OCI-LY1 (cell line): ENCODE measurements at regions not wholly inside any gene's neighbourhood (a gene's known extent, or its start where the extent isn't known, plus 50 kb on each side); places are given as distances from the start of the nearest gene placed in this dataset.

Experiments
- H2AFZ ChIP-seq: fragments of 200-600 bp; sonication (generic), shearing (Covaris generic); 2 replicates; pipeline ENCODE4 v1.6.0; 2014; ENCODE audit warnings: antibody characterized with exemption, mild to moderate bottlenecking, low read length
- H3F3A ChIP-seq: fragments of 200-600 bp; sonication (generic), shearing (Covaris generic); 2 replicates; pipeline ENCODE4 v1.6.0; 2014; ENCODE audit warnings: mild to moderate bottlenecking, antibody characterized with exemption, low read length, moderate library complexity; ENCODE audit not compliant: insufficient read depth
- H3K27ac ChIP-seq: fragments of 200-600 bp; sonication (generic); 2 replicates; pipeline ENCODE4 v1.5.1; 2014; ENCODE audit warnings: low read length, mixed run types, mild to moderate bottlenecking, low read depth; ENCODE audit not compliant: poor library complexity, severe bottlenecking
- H3K27me3 ChIP-seq: fragments of 200-600 bp; sonication (generic); 2 replicates; pipeline ENCODE4 v1.6.0; 2014; ENCODE audit warnings: antibody characterized with exemption, mild to moderate bottlenecking, low read length, moderate library complexity; ENCODE audit not compliant: insufficient read depth
- H3K36me3 ChIP-seq: fragments of 200-600 bp; sonication (generic); 2 replicates; pipeline ENCODE4 v1.6.1; 2014; ENCODE audit warnings: mild to moderate bottlenecking, antibody characterized with exemption, low read length, moderate library complexity, mixed read lengths; ENCODE audit not compliant: insufficient read depth
- H3K4me1 ChIP-seq: fragments of 200-600 bp; sonication (generic); 2 replicates; pipeline ENCODE4 v1.5.1; 2014; ENCODE audit warnings: mild to moderate bottlenecking, low read length, moderate library complexity; ENCODE audit not compliant: insufficient read depth, severe bottlenecking
- H3K4me2 ChIP-seq: fragments of 200-600 bp; sonication (generic), shearing (Covaris generic); 2 replicates; pipeline ENCODE4 v1.6.1; 2014; ENCODE audit warnings: low read length
- H3K4me3 ChIP-seq: fragments of 200-600 bp; sonication (generic); 2 replicates; pipeline ENCODE4 v1.5.1; 2014; ENCODE audit warnings: low read length, low read depth, mild to moderate bottlenecking, mixed read lengths; ENCODE audit not compliant: poor library complexity, severe bottlenecking
- H3K79me2 ChIP-seq: fragments of 200-600 bp; shearing (Covaris generic); 2 replicates; pipeline ENCODE4 v1.6.1; 2016; ENCODE audit warnings: mixed run types, low read length, mixed read lengths; ENCODE audit not compliant: insufficient read depth
- H3K9ac ChIP-seq: fragments of 200-600 bp; sonication (generic), shearing (Covaris generic); 2 replicates; pipeline ENCODE4 v1.6.1; 2014; ENCODE audit warnings: mild to moderate bottlenecking, low read length, mixed read lengths
- H3K9me2 ChIP-seq: fragments of 200-600 bp; sonication (generic), shearing (Covaris generic); 2 replicates; pipeline ENCODE4 v1.6.1; 2014; ENCODE audit warnings: low read depth, mild to moderate bottlenecking, low read length, mixed read lengths
- H3K9me3 ChIP-seq: fragments of 200-600 bp; shearing (Covaris generic); 2 replicates; pipeline ENCODE4 v1.6.1; 2014; ENCODE audit warnings: low read length, mixed read lengths
- H4K20me1 ChIP-seq: fragments of 200-600 bp; sonication (generic), shearing (Covaris generic); 2 replicates; pipeline ENCODE4 v1.6.0; 2016; ENCODE audit warnings: mild to moderate bottlenecking, low read length; ENCODE audit not compliant: insufficient read depth
- CTCF ChIP-seq: fragments of 200-600 bp; sonication (generic), shearing (Covaris generic); IDR thresholded peaks from 2 replicates; pipeline ENCODE4 v1.5.1; 2017; ENCODE audit warnings: mild to moderate bottlenecking, antibody characterized with exemption, low read length, moderate library complexity, mixed read lengths
- EZH2 ChIP-seq: fragments of 200-600 bp; sonication (generic), shearing (Covaris generic); IDR thresholded peaks from 2 replicates; pipeline ENCODE4 v1.8.0; 2017; ENCODE audit warnings: borderline replicate concordance, mixed run types, mild to moderate bottlenecking, antibody characterized with exemption, low read length, moderate library complexity, mixed read lengths

GRCh38 chr1:228894442-228894989, 159.2 kb downstream of the RHOU start:
- Histone ChIP-seq H3K27ac (no peak overlapping the region), H3K4me2 (no peak overlapping the region), H3K9ac (no peak overlapping the region), H3F3A (no peaks in the 10 kb centered on the region), H3K4me1 (no peaks in the 10 kb centered on the region), H3K9me3 (no peaks in the 10 kb centered on the region), H3K36me3 (no peaks in the 10 kb centered on the region), H3K9me2 (no peaks in the 10 kb centered on the region), H3K4me3 (no peak overlapping the region), H2AFZ (no peak overlapping the region), H4K20me1 (no peaks in the 10 kb centered on the region), H3K79me2 (no peaks in the 10 kb centered on the region), H3K27me3 (no peaks in the 10 kb centered on the region)
- no peak for TF ChIP-seq CTCF
- TF ChIP-seq EZH2 = no peak

GRCh38 chr1:228897901-228898300, 162.6 kb downstream of the RHOU start:
- Histone ChIP-seq H3K4me1 (no peaks in the 10 kb centered on the region), H3F3A (no peaks in the 10 kb centered on the region), H3K9me3 (no peaks in the 10 kb centered on the region), H3K36me3 (no peaks in the 10 kb centered on the region), H4K20me1 (no peaks in the 10 kb centered on the region), H3K4me2 (no peak overlapping the region), H3K9ac (no peak overlapping the region), H2AFZ (no peak overlapping the region), H3K4me3 (no peak overlapping the region), H3K79me2 (no peaks in the 10 kb centered on the region), H3K27ac (no peak overlapping the region), H3K27me3 (peaks cover 3% of the 10 kb centered on the region; the same call in 1 of the 2 replicates), H3K9me2 (no peaks in the 10 kb centered on the region)
- no peak for TF ChIP-seq CTCF
- TF ChIP-seq EZH2 = no peak

- no peaks in the 10 kb centered on the region for H3K36me3 ChIP-seq
- no peak overlapping the region for H2AFZ ChIP-seq
- no peaks in the 10 kb centered on the region for H3K4me1 ChIP-seq
- H3K9me3 ChIP-seq = no peaks in the 10 kb centered on the region
- TF ChIP-seq EZH2 (no peak), CTCF (no peak)
- H3K4me3 ChIP-seq = no peak overlapping the region
- no peaks in the 10 kb centered on the region for H3K79me2 ChIP-seq
- H4K20me1 ChIP-seq = no peaks in the 10 kb centered on the region
- H3K9ac ChIP-seq = no peak overlapping the region
- no peak overlapping the region for H3K4me2 ChIP-seq
- no peak overlapping the region for H3K27ac ChIP-seq
- peaks cover 3% of the 10 kb centered on the region; the same call in 1 of the 2 replicates for H3K27me3 ChIP-seq
- no peaks in the 10 kb centered on the region for H3F3A ChIP-seq
- no peaks in the 10 kb centered on the region for H3K9me2 ChIP-seq
Measured at GRCh38 chr1:228898582-228898992, 163.3 kb downstream of the RHOU start.
